GM19468 (cell line): ENCODE measurements at regions not wholly inside any gene's neighbourhood (a gene's known extent, or its start where the extent isn't known, plus 50 kb on each side); places are given as distances from the start of the nearest gene placed in this dataset.
"Not testable (repeated sequence)": the region's sequence is repeated elsewhere in the genome, so short reads cannot be mapped to it uniquely, and the experiment has no call there.

ENCODE experiments used
- ATAC-seq: cut with Tn5 transposase; IDR thresholded peaks from one replicate; pipeline ENCODE4 v1.9.1; 2021; ENCODE audit warnings: mild to moderate bottlenecking, moderate library complexity, moderate number of reproducible peaks; ENCODE audit not compliant: unreplicated experiment; ENCODE audit errors: extremely low read depth

- no peak for ATAC-seq
Observed at GRCh38 chr3:118637846-118638245, 396.8 kb downstream of the IGSF11 start.

GRCh38 chr3:118641608-118642007 lies 393.0 kb downstream of the IGSF11 start:
- ATAC-seq: no peak

- ATAC-seq: no peak
Observed at GRCh38 chr3:118671192-118671591, 363.5 kb downstream of the IGSF11 start.

- no peak for ATAC-seq
Observed at GRCh38 chr3:118675305-118675704, 359.3 kb downstream of the IGSF11 start.

GRCh38 chr3:118678663-118679062 lies 356.0 kb downstream of the IGSF11 start:
- ATAC-seq: not testable (repeated sequence)

GRCh38 chr3:118682921-118683320 lies 351.7 kb downstream of the IGSF11 start:
- ATAC-seq: no peak

- no peak for ATAC-seq
Observed at GRCh38 chr3:118683636-118684035, 351.0 kb downstream of the IGSF11 start.

- ATAC-seq: no peak
Observed at GRCh38 chr3:118688396-118688884, 346.2 kb downstream of the IGSF11 start.

GRCh38 chr3:118692416-118692815 lies 342.2 kb downstream of the IGSF11 start:
- ATAC-seq: no peak

GRCh38 chr3:118705487-118706219 lies 329.0 kb downstream of the IGSF11 start:
- no peak for ATAC-seq

- ATAC-seq: no peak
Observed at GRCh38 chr3:118707991-118708390, 326.7 kb downstream of the IGSF11 start.

GRCh38 chr3:118710532-118710931 lies 324.1 kb downstream of the IGSF11 start:
- ATAC-seq: no peak

GRCh38 chr3:118713502-118714207 lies 321.0 kb downstream of the IGSF11 start:
- ATAC-seq: no peak

GRCh38 chr3:118714800-118715199 lies 319.8 kb downstream of the IGSF11 start:
- no peak for ATAC-seq

- ATAC-seq: no peak
Observed at GRCh38 chr3:118729546-118729945, 305.1 kb downstream of the IGSF11 start.

- ATAC-seq: no peak
Observed at GRCh38 chr3:118734664-118735063, 300.0 kb downstream of the IGSF11 start.

GRCh38 chr3:118736107-118736506 lies 298.5 kb downstream of the IGSF11 start:
- no peak for ATAC-seq

- ATAC-seq: no peak
Observed at GRCh38 chr3:118740722-118741290, 293.8 kb downstream of the IGSF11 start.

GRCh38 chr3:118742760-118743159 lies 291.9 kb downstream of the IGSF11 start:
- no peak for ATAC-seq

GRCh38 chr3:118744186-118744585 lies 290.5 kb downstream of the IGSF11 start:
- ATAC-seq: no peak
